OCI-LY3 (cell line): ENCODE measurements at regions not wholly inside any gene's neighbourhood (a gene's known extent, or its start where the extent isn't known, plus 50 kb on each side); places are given as distances from the start of the nearest gene placed in this dataset.

Experiments used
- H2AFZ ChIP-seq: fragments of 200-600, 300-600 bp; shearing (Covaris generic); 2 replicates; pipeline ENCODE4 v1.6.0; 2014; ENCODE audit warnings: antibody characterized with exemption, low read depth, low read length
- H3K27ac ChIP-seq: fragments of 200-600, 300-600 bp; sonication (generic); 2 replicates; pipeline ENCODE4 v1.5.1; 2014; ENCODE audit warnings: mild to moderate bottlenecking, low read length, moderate library complexity, mixed read lengths
- H3K27me3 ChIP-seq: fragments of 200-600, 300-600 bp; sonication (generic); 2 replicates; pipeline ENCODE4 v1.6.1; 2014; ENCODE audit warnings: low read depth, low read length, mixed read lengths
- H3K36me3 ChIP-seq: fragments of 200-600, 300-600 bp; sonication (generic); replicated peaks from 2 replicates; pipeline ENCODE3; 2014; ENCODE audit warnings: low read depth, low read length, mixed read lengths
- H3K4me1 ChIP-seq: fragments of 300-600, 200-600 bp; sonication (generic); 2 replicates; pipeline ENCODE4 v1.6.1; 2014; ENCODE audit warnings: low read length, mixed read lengths
- H3K4me2 ChIP-seq: fragments of 200-600, 300-600 bp; sonication (generic); 2 replicates; pipeline ENCODE4 v1.6.1; 2014; ENCODE audit warnings: low read length, mixed read lengths
- H3K4me3 ChIP-seq: fragments of 300-600, 200-600 bp; sonication (generic); 2 replicates; pipeline ENCODE4 v1.5.1; 2014; ENCODE audit warnings: antibody characterized with exemption, mild to moderate bottlenecking, low read length, moderate library complexity
- H3K79me2 ChIP-seq: fragments of 300-600, 200-600 bp; shearing (Covaris generic); 2 replicates; pipeline ENCODE4 v1.6.1; 2014; ENCODE audit warnings: mild to moderate bottlenecking, low read length, mixed read lengths
- H3K9ac ChIP-seq: fragments of 300-600, 200-600 bp; shearing (Covaris generic); 2 replicates; pipeline ENCODE4 v1.6.0; 2014; ENCODE audit warnings: mild to moderate bottlenecking, low read length, moderate library complexity
- H3K9me3 ChIP-seq: fragments of 200-600, 300-600 bp; shearing (Covaris generic); 2 replicates; pipeline ENCODE4 v1.6.1; 2014; ENCODE audit warnings: low read length, mixed read lengths; ENCODE audit not compliant: insufficient read depth
- H4K20me1 ChIP-seq: fragments of 200-600, 300-600 bp; sonication (generic); 2 replicates; pipeline ENCODE4 v1.6.1; 2016; ENCODE audit warnings: low read length, mixed read lengths; ENCODE audit not compliant: insufficient read depth
- EZH2phosphoT487 ChIP-seq: fragments of 200-600 bp; shearing (Covaris generic); IDR thresholded peaks from 2 replicates; pipeline ENCODE4 v1.6.1; 2018; ENCODE audit warnings: antibody characterized with exemption, mixed run types, low read depth
- TF ChIP-seq, protein P1 (sequence below): fragments of 200-600, 300-600 bp; sonication (generic); IDR thresholded peaks from 2 replicates; pipeline ENCODE4 v1.5.1; 2014; ENCODE audit warnings: antibody characterized with exemption, low read length, low read depth

DNA sequence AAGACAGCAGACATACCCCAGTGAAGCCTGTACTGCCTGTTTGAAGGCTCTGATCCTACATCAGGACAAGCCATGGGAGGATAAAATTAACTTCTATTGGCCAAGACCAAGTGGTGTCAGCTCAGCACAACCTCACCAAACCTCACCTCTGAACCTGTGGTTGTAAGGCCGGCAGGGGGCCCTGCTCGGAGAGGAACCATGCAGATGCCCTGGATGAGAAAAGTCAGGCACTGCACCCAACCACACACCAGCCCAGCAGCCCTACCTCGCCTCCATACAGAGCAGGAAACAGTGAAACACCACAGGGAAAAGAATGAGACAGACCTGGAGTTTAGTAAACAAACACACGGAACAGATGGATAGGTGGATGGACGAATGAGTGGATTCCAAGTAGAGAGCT lies 70.0 kb upstream of the PAX7 start:
- Histone ChIP-seq H3K4me1 (no peaks in the 10 kb centered on the region), H3K9me3 (no peaks in the 10 kb centered on the region), H3K27ac (no peak overlapping the region), H3K4me3 (no peak overlapping the region), H3K27me3 (no peaks in the 10 kb centered on the region), H3K9ac (no peak overlapping the region), H3K4me2 (no peak overlapping the region), H3K36me3 (no peaks in the 10 kb centered on the region), H3K79me2 (no peaks in the 10 kb centered on the region), H2AFZ (no peak overlapping the region), H4K20me1 (no peaks in the 10 kb centered on the region)
- no peak for TF ChIP-seq EZH2phosphoT487
- TF ChIP-seq, protein P1, sequence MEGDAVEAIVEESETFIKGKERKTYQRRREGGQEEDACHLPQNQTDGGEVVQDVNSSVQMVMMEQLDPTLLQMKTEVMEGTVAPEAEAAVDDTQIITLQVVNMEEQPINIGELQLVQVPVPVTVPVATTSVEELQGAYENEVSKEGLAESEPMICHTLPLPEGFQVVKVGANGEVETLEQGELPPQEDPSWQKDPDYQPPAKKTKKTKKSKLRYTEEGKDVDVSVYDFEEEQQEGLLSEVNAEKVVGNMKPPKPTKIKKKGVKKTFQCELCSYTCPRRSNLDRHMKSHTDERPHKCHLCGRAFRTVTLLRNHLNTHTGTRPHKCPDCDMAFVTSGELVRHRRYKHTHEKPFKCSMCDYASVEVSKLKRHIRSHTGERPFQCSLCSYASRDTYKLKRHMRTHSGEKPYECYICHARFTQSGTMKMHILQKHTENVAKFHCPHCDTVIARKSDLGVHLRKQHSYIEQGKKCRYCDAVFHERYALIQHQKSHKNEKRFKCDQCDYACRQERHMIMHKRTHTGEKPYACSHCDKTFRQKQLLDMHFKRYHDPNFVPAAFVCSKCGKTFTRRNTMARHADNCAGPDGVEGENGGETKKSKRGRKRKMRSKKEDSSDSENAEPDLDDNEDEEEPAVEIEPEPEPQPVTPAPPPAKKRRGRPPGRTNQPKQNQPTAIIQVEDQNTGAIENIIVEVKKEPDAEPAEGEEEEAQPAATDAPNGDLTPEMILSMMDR: peak; percentile 17; the same call in 1 of the 2 replicates

DNA sequence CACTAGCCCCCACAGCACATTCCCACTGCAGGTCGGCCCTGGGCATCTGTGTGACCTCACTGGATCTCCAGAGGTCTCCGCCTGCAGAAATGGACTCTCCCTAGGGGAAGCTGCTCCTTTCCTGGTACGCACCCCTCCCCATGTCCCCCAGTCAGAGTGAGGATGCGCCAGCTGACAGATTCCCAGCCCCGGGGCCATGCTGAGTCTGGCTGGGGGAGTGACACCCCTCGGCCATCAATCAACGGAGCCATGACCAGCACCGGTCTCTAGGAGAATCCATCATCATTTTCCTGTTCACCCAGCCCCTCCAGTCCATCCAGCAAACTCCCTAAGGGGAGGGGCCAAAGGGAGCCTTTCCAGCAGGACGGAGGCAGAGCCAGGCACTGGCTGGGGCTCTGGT lies 68.7 kb upstream of the PAX7 start:
- TF ChIP-seq EZH2phosphoT487: no peak
- TF ChIP-seq, protein P1: no peak
- no peaks in the 10 kb centered on the region for H4K20me1 ChIP-seq
- no peaks in the 10 kb centered on the region for H3K9me3 ChIP-seq
- H3K4me2 ChIP-seq: no peak overlapping the region
- H3K4me1 ChIP-seq: no peaks in the 10 kb centered on the region
- no peaks in the 10 kb centered on the region for H3K27me3 ChIP-seq
- no peaks in the 10 kb centered on the region for H3K36me3 ChIP-seq
- H2AFZ ChIP-seq: no peak overlapping the region
- no peaks in the 10 kb centered on the region for H3K79me2 ChIP-seq
- H3K27ac ChIP-seq: no peak overlapping the region
- no peak overlapping the region for H3K9ac ChIP-seq
- no peak overlapping the region for H3K4me3 ChIP-seq

DNA sequence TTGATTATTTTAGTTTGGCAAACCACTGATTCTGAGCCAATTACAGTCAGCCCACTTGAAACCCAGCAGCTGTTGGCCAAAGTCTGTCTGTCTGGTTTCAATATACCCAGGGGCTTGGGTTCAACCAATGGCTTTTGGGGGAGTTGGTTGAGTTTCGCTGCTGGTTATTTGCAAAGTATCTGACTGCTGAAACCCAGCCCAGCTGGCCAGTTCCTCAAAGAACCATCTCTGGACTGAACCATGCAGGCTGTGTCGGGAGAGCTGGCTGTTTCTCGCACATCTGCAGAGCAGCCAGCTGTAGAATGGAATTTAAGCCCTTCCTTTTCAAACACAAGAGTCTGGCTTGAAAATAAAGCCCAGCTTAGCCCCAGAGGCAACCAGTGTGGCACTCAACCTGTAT lies 66.0 kb upstream of the PAX7 start:
- H2AFZ ChIP-seq: no peak overlapping the region
- H3K4me3 ChIP-seq: no peak overlapping the region
- H3K27me3 ChIP-seq: no peaks in the 10 kb centered on the region
- no peak overlapping the region for H3K9ac ChIP-seq
- H3K36me3 ChIP-seq: no peaks in the 10 kb centered on the region
- no peaks in the 10 kb centered on the region for H3K79me2 ChIP-seq
- no peaks in the 10 kb centered on the region for H3K9me3 ChIP-seq
- no peak overlapping the region for H3K27ac ChIP-seq
- H3K4me2 ChIP-seq: no peak overlapping the region
- H3K4me1 ChIP-seq: no peaks in the 10 kb centered on the region
- TF ChIP-seq, protein P1: no peak
- no peak for TF ChIP-seq EZH2phosphoT487
- H4K20me1 ChIP-seq: no peaks in the 10 kb centered on the region

DNA sequence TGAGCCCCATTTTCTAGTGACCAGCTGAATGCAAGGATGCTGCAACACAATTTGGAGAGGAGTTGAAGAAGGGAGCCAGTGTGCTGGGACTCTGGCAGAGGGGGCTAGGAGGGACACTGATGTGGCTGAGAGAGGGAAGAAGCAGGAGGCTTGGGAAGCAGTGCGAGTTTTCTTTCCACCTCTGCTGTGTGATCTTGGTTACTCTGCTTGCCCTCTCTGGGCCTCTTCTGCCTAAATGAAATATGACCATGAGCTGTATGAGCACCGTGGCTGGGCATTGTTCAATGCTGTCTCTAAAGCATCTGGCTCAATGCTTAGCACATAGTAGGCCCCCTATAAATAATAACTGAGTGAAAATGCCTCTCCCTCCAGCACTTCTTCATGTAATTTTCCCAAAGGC lies 65.3 kb upstream of the PAX7 start:
- H3K27me3 ChIP-seq: no peaks in the 10 kb centered on the region
- TF ChIP-seq, protein P1: no peak
- no peak for TF ChIP-seq EZH2phosphoT487
- no peak overlapping the region for H3K9ac ChIP-seq
- H3K27ac ChIP-seq: no peak overlapping the region
- no peaks in the 10 kb centered on the region for H4K20me1 ChIP-seq
- no peaks in the 10 kb centered on the region for H3K36me3 ChIP-seq
- no peaks in the 10 kb centered on the region for H3K79me2 ChIP-seq
- H2AFZ ChIP-seq: no peak overlapping the region
- no peak overlapping the region for H3K4me3 ChIP-seq
- H3K4me2 ChIP-seq: no peak overlapping the region
- no peaks in the 10 kb centered on the region for H3K4me1 ChIP-seq
- H3K9me3 ChIP-seq: no peaks in the 10 kb centered on the region
